Sigmoid colon (tissue), 4 donors: ENCODE measurements at regions not wholly inside any gene's neighbourhood (a gene's known extent, or its start where the extent isn't known, plus 50 kb on each side); places are given as distances from the start of the nearest gene placed in this dataset.

Experiments used
- CTCF ChIP-seq, 4 experiments: fragments of 450-650 bp in 3 of 4; fragments of 200-600 bp in 1 of 4; IDR thresholded peaks; one replicate each; pipeline ENCODE4 v1.5.1; 2016 to 2019; ENCODE audit warnings: antibody characterized with exemption in 4 of 4, mild to moderate bottlenecking in 3 of 4, moderate library complexity in 2 of 4
- EP300 ChIP-seq, 4 donors: sonication (generic); formaldehyde crosslinking; IDR thresholded peaks; one replicate each; pipeline ENCODE4 v1.6.1; 2017; ENCODE audit warnings: antibody characterized with exemption in 4 of 4
- POLR2AphosphoS5 ChIP-seq, 4 donors: sonication (generic); formaldehyde crosslinking; IDR thresholded peaks; one replicate each; pipeline ENCODE4 v1.6.1; 2017; ENCODE audit warnings: antibody characterized with exemption in 4 of 4

- TF ChIP-seq CTCF (IDR thresholded peaks at IDR 0.05) (no peak), EP300 (IDR thresholded peaks at IDR 0.05) (no peak), POLR2AphosphoS5 (IDR thresholded peaks at IDR 0.05) (no peak)
Measured at GRCh38 chr3:126253072-126253471, 72.7 kb upstream of the ALDH1L1 start.
